ENCODE measurements at regions not wholly inside any gene's neighbourhood (a gene's known extent, or its start where the extent isn't known, plus 50 kb on each side); places are given as distances from the start of the nearest gene placed in this dataset.

DNA sequence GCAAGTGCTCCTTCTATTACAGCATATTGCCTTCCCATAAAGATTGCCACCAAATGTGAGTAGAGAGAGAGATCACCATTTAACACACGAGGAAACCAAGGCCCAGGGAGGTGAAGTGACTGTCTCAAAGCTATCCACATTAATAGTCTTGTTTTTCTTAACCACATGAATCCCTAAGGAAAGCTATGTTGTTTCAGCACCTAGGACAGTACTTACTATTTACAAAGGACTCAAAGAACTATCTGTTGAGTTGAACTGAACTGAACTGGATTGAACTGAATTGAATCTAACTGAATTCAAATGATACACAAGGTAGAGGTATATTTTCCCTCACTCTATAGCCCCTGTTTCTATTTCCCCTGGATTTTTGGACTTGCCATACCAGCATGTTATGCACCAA, 430.4 kb downstream of the CAAP1 start:
- TF ChIP-seq, protein P1, sequence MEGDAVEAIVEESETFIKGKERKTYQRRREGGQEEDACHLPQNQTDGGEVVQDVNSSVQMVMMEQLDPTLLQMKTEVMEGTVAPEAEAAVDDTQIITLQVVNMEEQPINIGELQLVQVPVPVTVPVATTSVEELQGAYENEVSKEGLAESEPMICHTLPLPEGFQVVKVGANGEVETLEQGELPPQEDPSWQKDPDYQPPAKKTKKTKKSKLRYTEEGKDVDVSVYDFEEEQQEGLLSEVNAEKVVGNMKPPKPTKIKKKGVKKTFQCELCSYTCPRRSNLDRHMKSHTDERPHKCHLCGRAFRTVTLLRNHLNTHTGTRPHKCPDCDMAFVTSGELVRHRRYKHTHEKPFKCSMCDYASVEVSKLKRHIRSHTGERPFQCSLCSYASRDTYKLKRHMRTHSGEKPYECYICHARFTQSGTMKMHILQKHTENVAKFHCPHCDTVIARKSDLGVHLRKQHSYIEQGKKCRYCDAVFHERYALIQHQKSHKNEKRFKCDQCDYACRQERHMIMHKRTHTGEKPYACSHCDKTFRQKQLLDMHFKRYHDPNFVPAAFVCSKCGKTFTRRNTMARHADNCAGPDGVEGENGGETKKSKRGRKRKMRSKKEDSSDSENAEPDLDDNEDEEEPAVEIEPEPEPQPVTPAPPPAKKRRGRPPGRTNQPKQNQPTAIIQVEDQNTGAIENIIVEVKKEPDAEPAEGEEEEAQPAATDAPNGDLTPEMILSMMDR (conservative IDR thresholded peaks at IDR 0.05; ENCODE audit: low read depth, low read length), result no peak
- TF ChIP-seq EZH2 (IDR thresholded peaks at IDR 0.05; ENCODE audit: borderline replicate concordance, low read depth, low read length, poor library complexity, severe bottlenecking), result no peak

Data from A673 (cell line).